ENCODE measurements at regions not wholly inside any gene's neighbourhood (a gene's known extent, or its start where the extent isn't known, plus 50 kb on each side); places are given as distances from the start of the nearest gene placed in this dataset.

- TF ChIP-seq POLR2A (IDR thresholded peaks at IDR 0.05): no peak
- no peak for TF ChIP-seq CTCF (IDR thresholded peaks at IDR 0.05)
Observed at GRCh38 chr1:108071601-108072000, 106.6 kb upstream of the VAV3 start.
